GM13977 (cell line): ENCODE measurements at regions not wholly inside any gene's neighbourhood (a gene's known extent, or its start where the extent isn't known, plus 50 kb on each side); places are given as distances from the start of the nearest gene placed in this dataset.

Source experiments
- DNase-seq: peaks from one replicate; pipeline ENCODE4 v3.0.0; 2012; ENCODE audit warnings: low spot score
- in situ Hi-C: fragments of 300-500 bp; cut with MboI; formaldehyde crosslinking; loops from one replicate; pipeline ENCODE4 v1.12.0; 2022; ENCODE audit warnings: low sequenced_read_pairs, low pct_unique_long_range_greater_than_20kb, mixed read lengths, inconsistent platforms; ENCODE audit not compliant: unreplicated experiment
- TF ChIP-seq, protein P1 (sequence below): IDR thresholded peaks from 2 replicates; pipeline ENCODE4 v1.5.1; 2012; ENCODE audit warnings: mild to moderate bottlenecking, control low read depth; ENCODE audit not compliant: insufficient read depth; ENCODE audit errors: extremely low read depth, missing control alignments

DNA sequence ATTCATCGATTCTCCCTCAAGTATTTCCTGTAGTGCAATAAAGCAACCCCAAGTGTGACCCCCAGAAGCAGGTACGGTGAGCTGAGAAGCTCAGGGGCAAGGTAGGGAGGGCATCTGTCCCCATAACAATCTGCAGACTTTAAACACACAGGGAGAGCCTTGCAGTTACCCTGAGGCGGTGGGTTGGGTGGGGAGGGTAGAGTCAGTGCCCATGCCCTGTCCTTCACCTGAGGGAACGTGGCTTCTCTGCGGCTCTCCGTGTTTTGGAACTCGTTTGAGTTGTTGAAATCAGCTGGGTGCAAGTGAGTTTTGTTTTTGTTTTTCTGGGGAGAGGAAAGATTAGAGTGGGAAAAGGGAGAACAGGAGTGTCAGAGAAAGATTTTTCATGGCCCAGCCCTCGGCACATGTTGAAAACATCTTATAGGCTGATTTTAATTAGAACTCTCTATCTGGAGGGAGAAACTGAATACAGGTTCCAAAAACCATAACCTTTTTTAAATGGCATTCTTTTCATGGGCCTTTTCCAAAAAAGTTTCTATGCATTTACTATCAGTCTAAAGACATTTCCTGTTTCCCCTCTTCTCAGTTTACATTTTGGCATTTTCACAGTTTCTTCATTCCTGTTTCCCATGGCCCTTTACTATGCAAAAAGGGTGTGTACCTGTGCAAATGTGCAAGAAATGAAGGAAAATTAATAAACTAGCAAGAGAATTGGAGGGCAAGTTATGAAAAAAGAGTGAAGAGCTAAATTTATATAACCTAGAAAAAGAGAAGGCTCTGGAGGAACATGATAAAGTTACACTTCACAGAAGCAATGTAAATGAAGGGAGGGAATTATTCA is 266.5 kb upstream of the VLDLR start:
- DNase-seq = no peak
- TF ChIP-seq, protein P1, sequence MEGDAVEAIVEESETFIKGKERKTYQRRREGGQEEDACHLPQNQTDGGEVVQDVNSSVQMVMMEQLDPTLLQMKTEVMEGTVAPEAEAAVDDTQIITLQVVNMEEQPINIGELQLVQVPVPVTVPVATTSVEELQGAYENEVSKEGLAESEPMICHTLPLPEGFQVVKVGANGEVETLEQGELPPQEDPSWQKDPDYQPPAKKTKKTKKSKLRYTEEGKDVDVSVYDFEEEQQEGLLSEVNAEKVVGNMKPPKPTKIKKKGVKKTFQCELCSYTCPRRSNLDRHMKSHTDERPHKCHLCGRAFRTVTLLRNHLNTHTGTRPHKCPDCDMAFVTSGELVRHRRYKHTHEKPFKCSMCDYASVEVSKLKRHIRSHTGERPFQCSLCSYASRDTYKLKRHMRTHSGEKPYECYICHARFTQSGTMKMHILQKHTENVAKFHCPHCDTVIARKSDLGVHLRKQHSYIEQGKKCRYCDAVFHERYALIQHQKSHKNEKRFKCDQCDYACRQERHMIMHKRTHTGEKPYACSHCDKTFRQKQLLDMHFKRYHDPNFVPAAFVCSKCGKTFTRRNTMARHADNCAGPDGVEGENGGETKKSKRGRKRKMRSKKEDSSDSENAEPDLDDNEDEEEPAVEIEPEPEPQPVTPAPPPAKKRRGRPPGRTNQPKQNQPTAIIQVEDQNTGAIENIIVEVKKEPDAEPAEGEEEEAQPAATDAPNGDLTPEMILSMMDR = no peak
- in situ Hi-C loops = no loop called here

DNA sequence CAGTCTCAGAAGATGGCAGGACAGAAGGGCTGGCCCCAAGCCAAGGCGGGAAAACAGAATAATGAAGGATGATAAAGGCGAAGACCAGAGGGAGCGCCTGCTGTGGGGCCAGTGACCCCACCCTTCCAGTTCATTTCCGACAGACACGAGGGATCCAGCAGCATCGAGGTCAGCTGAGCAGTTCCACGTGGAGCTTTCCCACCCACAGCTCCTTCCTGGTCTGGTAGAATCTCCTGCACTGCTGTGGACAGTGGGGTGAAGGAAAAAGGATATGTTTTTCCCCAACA is 265.9 kb upstream of the VLDLR start:
- in situ Hi-C loops = no loop called here

DNA sequence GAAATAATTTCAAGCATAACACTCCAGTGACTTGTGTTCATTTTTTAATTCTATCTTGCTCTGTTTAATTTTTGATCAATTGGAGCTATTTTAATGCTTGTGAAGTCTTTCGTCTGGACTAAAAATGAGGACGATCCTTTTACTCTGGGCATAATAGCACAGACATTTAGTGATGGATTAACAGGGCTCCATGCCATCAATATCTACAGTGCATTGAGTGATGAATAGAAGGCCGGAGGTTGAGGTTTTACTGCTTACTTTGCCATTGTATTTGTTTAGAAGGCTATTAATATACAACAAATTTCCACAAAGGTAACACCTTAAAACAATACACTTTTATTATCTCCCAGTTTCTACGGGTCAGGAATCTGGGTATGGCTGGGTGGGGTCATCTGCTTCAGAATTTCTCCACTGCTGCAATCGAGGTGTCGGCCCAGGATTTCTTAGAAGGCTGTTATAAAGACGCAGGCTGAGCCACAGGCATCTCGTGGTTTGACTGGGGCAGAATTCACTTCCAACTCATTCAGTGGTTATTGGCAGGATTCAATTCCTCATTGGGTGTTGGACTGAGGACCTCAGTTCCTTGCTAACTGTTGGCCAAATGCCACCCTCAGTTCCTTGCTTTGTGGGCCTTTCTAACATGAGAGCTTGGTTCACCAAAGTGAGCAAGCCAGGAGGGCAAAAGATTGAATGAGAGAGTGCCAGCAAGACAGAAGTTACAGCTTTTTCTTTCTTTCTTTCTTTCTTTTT is 265.4 kb upstream of the VLDLR start:
- in situ Hi-C loops = no loop called here
- DNase-seq = no peak
- TF ChIP-seq, protein P1 = no peak

More for the DNA sequence above, 265.9 kb upstream of the VLDLR start:
- DNase-seq = no peak
- TF ChIP-seq, protein P1 = no peak

DNA sequence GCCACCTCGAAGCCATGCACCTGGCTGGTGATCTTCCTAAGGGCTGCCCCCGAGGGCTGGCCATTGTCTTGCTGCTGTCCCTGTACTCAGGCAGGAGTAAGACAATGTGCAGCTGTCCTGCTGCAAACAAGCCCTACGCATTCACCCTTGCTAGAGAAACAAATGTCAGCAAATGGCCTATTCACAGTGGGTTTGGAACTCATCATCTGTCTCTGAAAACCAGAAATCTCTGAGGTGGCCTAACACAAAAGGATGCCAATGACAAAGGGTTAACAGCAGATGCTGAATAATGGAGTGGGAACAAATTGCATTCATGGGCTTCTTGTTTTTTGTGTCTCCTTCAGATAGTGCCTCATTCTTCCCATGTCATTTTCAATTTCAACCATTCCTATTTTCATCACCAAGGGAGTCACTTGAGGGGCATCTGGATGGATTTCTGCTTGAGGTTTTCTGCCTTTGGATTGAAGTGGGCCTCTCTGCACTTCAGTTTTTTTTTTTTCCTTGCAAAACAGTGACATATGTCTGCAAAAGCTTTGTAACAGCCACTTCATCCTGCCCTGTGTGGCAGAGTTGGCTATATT is 261.6 kb upstream of the VLDLR start:
- TF ChIP-seq, protein P1 = no peak
- DNase-seq = no peak
- in situ Hi-C loops = no loop called here

DNA sequence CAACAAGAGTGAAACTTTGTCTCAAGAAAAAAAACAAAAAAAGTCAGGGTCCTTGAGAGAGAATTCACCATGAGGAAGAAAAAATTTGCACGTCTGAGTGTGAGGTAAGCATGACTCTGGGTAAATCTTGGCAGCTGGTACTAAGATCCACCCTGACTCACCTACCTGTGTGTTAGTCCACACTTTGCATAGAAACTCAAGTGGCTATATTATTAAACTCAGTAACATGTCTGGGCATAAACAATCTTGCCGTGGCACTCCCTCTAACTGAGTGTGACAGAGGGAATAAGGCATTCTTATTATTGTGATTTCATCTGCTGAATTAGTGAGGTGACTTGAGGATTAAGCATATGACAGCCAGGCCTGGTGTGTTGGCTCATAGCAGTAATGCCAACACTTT is 259.4 kb upstream of the VLDLR start:
- TF ChIP-seq, protein P1 = no peak
- in situ Hi-C loops = no loop called here
- DNase-seq = no peak

DNA sequence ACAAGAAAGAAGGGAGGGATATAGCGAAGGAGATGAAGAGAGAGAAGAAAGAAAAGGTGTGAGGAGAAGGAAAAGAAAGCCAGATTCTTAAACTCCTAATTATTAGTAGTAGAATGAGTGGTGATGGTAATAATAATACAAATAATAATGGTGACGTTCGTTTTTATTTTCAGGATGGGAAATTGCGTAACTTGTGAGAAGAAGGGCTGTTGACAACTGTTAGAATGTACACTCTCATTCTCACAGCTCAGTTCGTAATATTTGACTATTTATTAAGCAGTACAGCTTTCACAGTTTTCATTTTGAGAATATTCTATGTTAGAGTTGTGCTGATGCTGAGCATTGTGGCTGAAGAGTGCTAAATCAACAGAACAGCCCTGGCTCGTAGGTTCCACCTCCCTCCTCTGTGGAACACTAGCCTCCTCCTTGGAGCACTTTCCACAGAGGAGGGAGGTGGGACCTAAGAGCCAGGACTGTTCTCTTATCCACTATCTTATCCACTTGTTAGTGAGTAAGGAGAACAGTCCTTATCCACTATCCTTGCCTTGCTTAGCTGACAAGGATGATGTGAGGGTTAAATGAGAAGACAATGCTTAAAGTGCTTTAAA is 258.3 kb upstream of the VLDLR start:
- DNase-seq = no peak
- TF ChIP-seq, protein P1 = no peak
- in situ Hi-C loops = no loop called here
